Vagina (tissue), 2 donors: ENCODE measurements at regions not wholly inside any gene's neighbourhood (a gene's known extent, or its start where the extent isn't known, plus 50 kb on each side); places are given as distances from the start of the nearest gene placed in this dataset.

Experiments used
- CTCF ChIP-seq, 3 experiments: fragments of 450-650 bp in 2 of 3; fragments of 200-600 bp in 1 of 3; sonication (generic) in 1 of 3; IDR thresholded peaks; one replicate each; pipeline ENCODE4 v1.5.1; 2017 to 2019; ENCODE audit warnings: antibody characterized with exemption in 3 of 3, mild to moderate bottlenecking in 2 of 3, moderate library complexity in 2 of 3
- POLR2A ChIP-seq, 2 donors: fragments of 450-650 bp; IDR thresholded peaks; one replicate each; pipeline ENCODE4 v1.6.1; 2017; ENCODE audit warnings: antibody characterized with exemption in 2 of 2, mild to moderate bottlenecking in 2 of 2, moderate library complexity in 2 of 2
- POLR2AphosphoS5 ChIP-seq, 2 donors: sonication (generic); formaldehyde crosslinking; IDR thresholded peaks; one replicate each; pipeline ENCODE4 v1.9.0; 2017; ENCODE audit warnings: antibody characterized with exemption in 2 of 2, mild to moderate bottlenecking in 2 of 2, low read depth in 1 of 2; ENCODE audit not compliant: insufficient read depth in 1 of 2

- TF ChIP-seq CTCF (IDR thresholded peaks at IDR 0.05) = no peak
- TF ChIP-seq POLR2AphosphoS5 (IDR thresholded peaks at IDR 0.05; ENCODE audit: insufficient read depth in 1 of 2, low read depth in 1 of 2) = no peak
- TF ChIP-seq POLR2A (IDR thresholded peaks at IDR 0.05) = no peak
Observed at GRCh38 chr10:113320211-113320610, 232.6 kb upstream of the HABP2 start.
